T-helper 22 cell (primary cell): ENCODE measurements at regions not wholly inside any gene's neighbourhood (a gene's known extent, or its start where the extent isn't known, plus 50 kb on each side); places are given as distances from the start of the nearest gene placed in this dataset.

Experiments used
- DNase-seq: peaks from one replicate; pipeline ENCODE4 v3.0.0-alpha.2; 2020; ENCODE audit warnings: low read depth

- no peak for DNase-seq
Observed at GRCh38 chr14:53215101-53215500, 62.0 kb upstream of the DDHD1 start.

GRCh38 chr14:53214384-53214783, 61.3 kb upstream of the DDHD1 start:
- DNase-seq = no peak

GRCh38 chr14:53213761-53214160, 60.6 kb upstream of the DDHD1 start:
- no peak for DNase-seq

DNA sequence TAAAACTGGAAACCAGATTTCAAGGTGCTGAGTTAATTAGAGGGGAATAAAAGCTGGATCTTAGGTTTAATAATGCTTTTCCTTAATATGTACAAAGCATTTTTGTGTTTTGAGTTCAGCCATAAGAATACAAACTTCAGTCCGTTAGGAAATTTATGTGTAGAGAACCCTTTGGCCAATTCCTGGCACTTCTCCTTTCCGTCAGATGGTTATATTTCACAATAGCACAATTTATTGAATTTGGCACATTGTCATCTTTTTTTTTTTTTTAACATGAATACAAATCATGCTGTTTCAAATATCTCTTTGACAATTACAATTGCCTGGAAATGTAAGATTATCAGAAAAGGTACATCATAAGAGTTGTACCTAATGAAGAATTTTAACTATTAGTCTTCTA, 56.2 kb upstream of the DDHD1 start:
- DNase-seq = no peak
